MM.1S (cell line): ENCODE measurements at regions not wholly inside any gene's neighbourhood (a gene's known extent, or its start where the extent isn't known, plus 50 kb on each side); places are given as distances from the start of the nearest gene placed in this dataset.

Source experiments
- DNase-seq: peaks from one replicate; pipeline ENCODE4 v3.0.0-alpha.2; 2015
- H2AFZ ChIP-seq: fragments of 300-600 bp; sonication (generic); 2 replicates; pipeline ENCODE4 v1.6.0; 2016; ENCODE audit warnings: antibody characterized with exemption, low read length
- H3F3A ChIP-seq: fragments of 300-600 bp; sonication (generic); 2 replicates; pipeline ENCODE4 v1.6.1; 2016; ENCODE audit warnings: mild to moderate bottlenecking, antibody characterized with exemption, low read length, moderate library complexity, mixed read lengths; ENCODE audit not compliant: insufficient read depth
- H3K27ac ChIP-seq: fragments of 300-600 bp; sonication (generic); 2 replicates; pipeline ENCODE4 v1.5.1; 2016; ENCODE audit warnings: mild to moderate bottlenecking, low read length
- H3K27me3 ChIP-seq: fragments of 300-600 bp; sonication (generic); replicated peaks from 2 replicates; pipeline ENCODE4 v1.6.0; 2016; ENCODE audit warnings: low read length; ENCODE audit not compliant: insufficient read depth
- H3K36me3 ChIP-seq: fragments of 300-600 bp; sonication (generic); replicated peaks from 2 replicates; pipeline ENCODE4 v1.6.1; 2016; ENCODE audit warnings: mild to moderate bottlenecking, low read length, mixed read lengths; ENCODE audit not compliant: insufficient read depth
- H3K4me1 ChIP-seq: fragments of 300-600 bp; sonication (generic); 2 replicates; pipeline ENCODE4 v1.6.1; 2016; ENCODE audit warnings: low read length, mixed read lengths
- H3K4me2 ChIP-seq: fragments of 300-600 bp; sonication (generic); 2 replicates; pipeline ENCODE4 v1.6.0; 2016; ENCODE audit warnings: low read depth, low read length
- H3K4me3 ChIP-seq: fragments of 300-600 bp; sonication (generic); 2 replicates; pipeline ENCODE4 v1.5.1; 2016; ENCODE audit warnings: low read length, mixed read lengths
- H3K79me2 ChIP-seq: fragments of 300-600 bp; sonication (generic); 2 replicates; pipeline ENCODE4 v1.6.1; 2016; ENCODE audit warnings: mixed run types, low read length, mixed read lengths
- H3K9ac ChIP-seq: fragments of 300-600 bp; sonication (generic); 2 replicates; pipeline ENCODE4 v1.6.1; 2016; ENCODE audit warnings: low read length, mixed read lengths
- H3K9me2 ChIP-seq: fragments of 300-600 bp; sonication (generic); replicated peaks from 2 replicates; pipeline ENCODE4 v1.6.1; 2016; ENCODE audit warnings: mild to moderate bottlenecking, low read length, mixed read lengths; ENCODE audit not compliant: insufficient read depth
- H3K9me3 ChIP-seq: fragments of 300-600 bp; sonication (generic); replicated peaks from 2 replicates; pipeline ENCODE4 v1.6.1; 2016; ENCODE audit warnings: mild to moderate bottlenecking, low read length, mixed read lengths; ENCODE audit not compliant: insufficient read depth
- H4K20me1 ChIP-seq: fragments of 300-600 bp; sonication (generic); 2 replicates; pipeline ENCODE4 v1.6.1; 2016; ENCODE audit warnings: mild to moderate bottlenecking, low read length, moderate library complexity, mixed read lengths; ENCODE audit not compliant: insufficient read depth
- CTCF ChIP-seq: fragments of 300-600 bp; sonication (generic); IDR thresholded peaks from 2 replicates; pipeline ENCODE4 v1.5.1; 2016; ENCODE audit warnings: antibody characterized with exemption, low read length, mixed read lengths
- EZH2 ChIP-seq: fragments of 300-600 bp; sonication (generic); optimal IDR thresholded peaks from 2 replicates; pipeline ENCODE3; 2017; ENCODE audit warnings: low read depth, mild to moderate bottlenecking, antibody characterized with exemption, low read length, mixed read lengths
- EZH2phosphoT487 ChIP-seq: fragments of 300-600 bp; sonication (generic); IDR thresholded peaks from 2 replicates; pipeline ENCODE4 v1.6.1; 2018; ENCODE audit warnings: antibody characterized with exemption, low read length

GRCh38 chr7:19488056-19488455 lies 220.8 kb downstream of the POLR1F start:
- Histone ChIP-seq H3K9ac (no peak overlapping the region), H3K9me3 (no peaks in the 10 kb centered on the region), H3K4me1 (no peaks in the 10 kb centered on the region), H3K79me2 (no peaks in the 10 kb centered on the region), H3F3A (no peaks in the 10 kb centered on the region), H3K4me2 (no peak overlapping the region), H4K20me1 (no peaks in the 10 kb centered on the region), H3K27ac (no peak overlapping the region), H3K9me2 (no peaks in the 10 kb centered on the region), H2AFZ (no peak overlapping the region), H3K4me3 (no peak overlapping the region), H3K36me3 (no peaks in the 10 kb centered on the region), H3K27me3 (no peaks in the 10 kb centered on the region)
- TF ChIP-seq CTCF (no peak), EZH2 (no peak), EZH2phosphoT487 (no peak)
- DNase-seq: no peak

- Histone ChIP-seq H3K4me1 (no peaks in the 10 kb centered on the region), H3F3A (no peaks in the 10 kb centered on the region), H3K36me3 (no peaks in the 10 kb centered on the region), H3K9me2 (no peaks in the 10 kb centered on the region), H3K27me3 (no peaks in the 10 kb centered on the region), H3K27ac (no peak overlapping the region), H3K4me2 (no peak overlapping the region), H3K4me3 (no peak overlapping the region), H3K79me2 (no peaks in the 10 kb centered on the region), H4K20me1 (no peaks in the 10 kb centered on the region), H2AFZ (no peak overlapping the region), H3K9ac (no peak overlapping the region), H3K9me3 (no peaks in the 10 kb centered on the region)
- no peak for DNase-seq
- TF ChIP-seq EZH2 (no peak), CTCF (no peak), EZH2phosphoT487 (no peak)
Measured at GRCh38 chr7:19482628-19483027, 226.2 kb downstream of the POLR1F start.

- Histone ChIP-seq H3K9me3 (no peaks in the 10 kb centered on the region), H3K4me2 (no peak overlapping the region), H4K20me1 (no peaks in the 10 kb centered on the region), H3K9ac (no peak overlapping the region), H3K36me3 (no peaks in the 10 kb centered on the region), H3K27ac (no peak overlapping the region), H2AFZ (no peak overlapping the region), H3F3A (no peaks in the 10 kb centered on the region), H3K4me3 (no peak overlapping the region), H3K79me2 (no peaks in the 10 kb centered on the region), H3K9me2 (no peaks in the 10 kb centered on the region), H3K4me1 (no peaks in the 10 kb centered on the region), H3K27me3 (no peaks in the 10 kb centered on the region)
- DNase-seq: no peak
- TF ChIP-seq CTCF (no peak), EZH2phosphoT487 (no peak), EZH2 (no peak)
Measured at GRCh38 chr7:19480383-19480782, 228.5 kb downstream of the POLR1F start.

GRCh38 chr7:19470031-19470430 lies 238.8 kb downstream of the POLR1F start:
- Histone ChIP-seq H3K4me2 (no peak overlapping the region), H3K79me2 (no peaks in the 10 kb centered on the region), H3K27me3 (no peaks in the 10 kb centered on the region), H3K9me3 (no peaks in the 10 kb centered on the region), H3K27ac (no peak overlapping the region), H3K4me1 (no peaks in the 10 kb centered on the region), H3K4me3 (no peak overlapping the region), H3F3A (no peaks in the 10 kb centered on the region), H3K36me3 (no peaks in the 10 kb centered on the region), H3K9ac (no peak overlapping the region), H2AFZ (no peak overlapping the region), H3K9me2 (no peaks in the 10 kb centered on the region), H4K20me1 (no peaks in the 10 kb centered on the region)
- TF ChIP-seq CTCF: no peak
- no peak for TF ChIP-seq EZH2phosphoT487
- no peak for TF ChIP-seq EZH2
- no peak for DNase-seq
